Neutrophil (primary cell): ENCODE measurements at regions not wholly inside any gene's neighbourhood (a gene's known extent, or its start where the extent isn't known, plus 50 kb on each side); places are given as distances from the start of the nearest gene placed in this dataset.

Experiments used
- H3K27ac ChIP-seq: fragments of 200-600 bp; sonication (generic); 2 replicates; pipeline ENCODE4 v1.5.1; 2016; ENCODE audit warnings: mild to moderate bottlenecking, moderate library complexity
- H3K27me3 ChIP-seq: fragments of 200-600 bp; sonication (generic); 2 replicates; pipeline ENCODE4 v1.6.0; 2016; ENCODE audit warnings: mild to moderate bottlenecking
- H3K36me3 ChIP-seq: fragments of 200-600 bp; sonication (generic); 2 replicates; pipeline ENCODE4 v1.5.1; 2017
- H3K4me1 ChIP-seq, 2 experiments: fragments of 200-600 bp in 1 of 2; sonication (generic) in 1 of 2; 1 replicate in 1 of 2; 2 replicates in 1 of 2; pipeline versions ENCODE4 v1.5.1 to v1.6.1; 2013 to 2016; ENCODE audit warnings: low read depth in 1 of 2, low read length in 1 of 2, mild to moderate bottlenecking in 1 of 2, moderate library complexity in 1 of 2; ENCODE audit not compliant: control insufficient read depth in 1 of 2, insufficient read depth in 1 of 2
- H3K4me3 ChIP-seq, 2 experiments: fragments of 200-600 bp in 1 of 2; sonication (generic) in 1 of 2; 1 replicate in 1 of 2; 2 replicates in 1 of 2; pipeline ENCODE4 v1.5.1; 2013 to 2016; ENCODE audit warnings: low read depth in 1 of 2, low read length in 1 of 2, mild to moderate bottlenecking in 1 of 2, moderate library complexity in 1 of 2
- H3K9me3 ChIP-seq: fragments of 200-600 bp; sonication (generic); 2 replicates; pipeline ENCODE4 v1.5.1; 2016
- TF ChIP-seq, protein P1 (sequence below): fragments of 200-600 bp; sonication (generic); IDR thresholded peaks from 2 replicates; pipeline ENCODE4 v1.5.1; 2016; ENCODE audit warnings: antibody characterized with exemption

DNA sequence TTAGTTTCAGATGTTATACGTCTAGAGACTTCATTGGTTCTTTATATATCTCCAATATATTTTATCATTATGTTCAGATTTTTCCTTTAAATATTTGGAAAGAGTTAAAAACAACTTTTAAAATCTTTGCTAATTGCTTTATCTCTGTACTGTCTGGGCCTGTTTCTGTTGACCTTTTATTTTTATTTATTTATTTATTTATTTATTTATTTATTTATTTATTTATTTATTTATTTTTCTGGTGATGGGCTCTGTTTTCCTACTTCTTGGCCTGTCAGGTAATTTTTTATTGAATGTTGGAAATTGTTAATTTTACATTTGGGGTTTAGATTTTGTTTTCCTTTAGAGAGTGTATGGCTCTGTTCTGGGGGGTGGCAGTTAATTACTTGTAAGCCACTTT is 279.7 kb upstream of the KAZN start:
- TF ChIP-seq, protein P1, sequence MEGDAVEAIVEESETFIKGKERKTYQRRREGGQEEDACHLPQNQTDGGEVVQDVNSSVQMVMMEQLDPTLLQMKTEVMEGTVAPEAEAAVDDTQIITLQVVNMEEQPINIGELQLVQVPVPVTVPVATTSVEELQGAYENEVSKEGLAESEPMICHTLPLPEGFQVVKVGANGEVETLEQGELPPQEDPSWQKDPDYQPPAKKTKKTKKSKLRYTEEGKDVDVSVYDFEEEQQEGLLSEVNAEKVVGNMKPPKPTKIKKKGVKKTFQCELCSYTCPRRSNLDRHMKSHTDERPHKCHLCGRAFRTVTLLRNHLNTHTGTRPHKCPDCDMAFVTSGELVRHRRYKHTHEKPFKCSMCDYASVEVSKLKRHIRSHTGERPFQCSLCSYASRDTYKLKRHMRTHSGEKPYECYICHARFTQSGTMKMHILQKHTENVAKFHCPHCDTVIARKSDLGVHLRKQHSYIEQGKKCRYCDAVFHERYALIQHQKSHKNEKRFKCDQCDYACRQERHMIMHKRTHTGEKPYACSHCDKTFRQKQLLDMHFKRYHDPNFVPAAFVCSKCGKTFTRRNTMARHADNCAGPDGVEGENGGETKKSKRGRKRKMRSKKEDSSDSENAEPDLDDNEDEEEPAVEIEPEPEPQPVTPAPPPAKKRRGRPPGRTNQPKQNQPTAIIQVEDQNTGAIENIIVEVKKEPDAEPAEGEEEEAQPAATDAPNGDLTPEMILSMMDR: no peak
- no peaks in the 10 kb centered on the region for H3K9me3 ChIP-seq
- H3K27ac ChIP-seq: no peak overlapping the region
- no peaks in the 10 kb centered on the region for H3K27me3 ChIP-seq
- no peaks in the 10 kb centered on the region for H3K4me1 ChIP-seq
- no peaks in the 10 kb centered on the region for H3K36me3 ChIP-seq
- H3K4me3 ChIP-seq: no peak overlapping the region

DNA sequence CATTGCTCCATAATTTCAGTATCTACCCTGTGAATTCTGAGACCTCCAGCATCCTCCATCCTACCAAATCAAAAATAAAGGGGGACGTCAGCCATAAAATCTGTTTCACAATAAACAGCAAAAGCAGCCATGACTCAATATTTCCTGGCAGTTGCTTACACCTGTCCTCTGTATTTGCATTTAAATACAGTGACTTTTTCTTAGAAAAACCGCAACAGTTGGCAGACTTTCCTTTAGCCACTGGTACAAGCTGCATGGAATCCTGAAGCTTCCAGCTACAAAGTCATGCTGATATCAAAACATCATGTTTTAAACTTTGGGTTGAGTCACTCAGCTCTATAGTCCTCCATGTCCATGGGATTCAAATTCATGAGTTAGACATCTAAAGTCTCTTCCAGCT is 278.0 kb upstream of the KAZN start:
- Histone ChIP-seq H3K36me3 (no peaks in the 10 kb centered on the region), H3K9me3 (no peaks in the 10 kb centered on the region)

DNA sequence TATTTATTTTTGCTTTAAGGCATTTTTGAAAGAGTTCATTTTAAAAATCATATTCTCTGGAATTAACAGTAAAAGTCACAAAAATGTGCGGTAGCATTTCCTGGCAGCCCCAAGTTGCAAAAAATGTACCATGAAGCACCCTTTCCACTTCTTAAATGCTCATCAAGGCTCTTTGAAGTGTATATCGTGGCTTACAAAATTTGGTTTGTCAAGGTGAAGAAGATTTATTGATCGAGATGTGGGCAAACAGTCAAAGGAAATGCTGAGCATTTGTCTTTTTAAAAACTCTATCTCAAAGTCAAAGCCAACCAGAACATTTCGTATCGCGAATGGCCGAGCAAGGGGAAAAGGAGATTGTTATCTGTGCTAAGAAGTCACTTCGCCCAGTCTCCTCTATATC is 277.5 kb upstream of the KAZN start:
- TF ChIP-seq, protein P1: no peak
- Histone ChIP-seq H3K27ac (no peak overlapping the region), H3K4me1 (no peaks in the 10 kb centered on the region), H3K27me3 (no peaks in the 10 kb centered on the region), H3K4me3 (no peak overlapping the region), H3K36me3 (no peaks in the 10 kb centered on the region), H3K9me3 (no peaks in the 10 kb centered on the region)

More for the DNA sequence above, 278.0 kb upstream of the KAZN start:
- no peaks in the 10 kb centered on the region for H3K27me3 ChIP-seq
- no peaks in the 10 kb centered on the region for H3K4me1 ChIP-seq
- H3K4me3 ChIP-seq: no peak overlapping the region
- no peak overlapping the region for H3K27ac ChIP-seq
- TF ChIP-seq, protein P1: no peak

DNA sequence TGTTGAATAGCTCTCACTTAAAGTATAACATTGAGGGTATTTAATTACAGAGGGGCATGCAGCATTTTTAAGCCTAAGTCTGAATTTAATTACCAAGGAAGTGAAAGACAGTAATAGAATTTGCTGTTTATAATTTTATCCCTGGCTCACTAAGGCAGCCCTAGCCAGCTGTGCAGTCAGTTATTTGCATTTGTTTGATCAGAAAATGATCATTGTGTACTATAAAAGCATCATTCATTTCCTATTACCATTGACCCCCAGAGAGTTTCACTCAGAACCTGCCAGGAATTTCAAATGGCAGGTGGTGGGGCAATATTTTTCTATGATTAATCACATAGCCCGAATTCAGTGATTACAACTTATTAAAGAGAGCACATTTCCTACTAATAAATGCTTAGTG is 277.1 kb upstream of the KAZN start:
- no peak overlapping the region for H3K27ac ChIP-seq
- no peaks in the 10 kb centered on the region for H3K4me1 ChIP-seq
- TF ChIP-seq, protein P1: no peak

DNA sequence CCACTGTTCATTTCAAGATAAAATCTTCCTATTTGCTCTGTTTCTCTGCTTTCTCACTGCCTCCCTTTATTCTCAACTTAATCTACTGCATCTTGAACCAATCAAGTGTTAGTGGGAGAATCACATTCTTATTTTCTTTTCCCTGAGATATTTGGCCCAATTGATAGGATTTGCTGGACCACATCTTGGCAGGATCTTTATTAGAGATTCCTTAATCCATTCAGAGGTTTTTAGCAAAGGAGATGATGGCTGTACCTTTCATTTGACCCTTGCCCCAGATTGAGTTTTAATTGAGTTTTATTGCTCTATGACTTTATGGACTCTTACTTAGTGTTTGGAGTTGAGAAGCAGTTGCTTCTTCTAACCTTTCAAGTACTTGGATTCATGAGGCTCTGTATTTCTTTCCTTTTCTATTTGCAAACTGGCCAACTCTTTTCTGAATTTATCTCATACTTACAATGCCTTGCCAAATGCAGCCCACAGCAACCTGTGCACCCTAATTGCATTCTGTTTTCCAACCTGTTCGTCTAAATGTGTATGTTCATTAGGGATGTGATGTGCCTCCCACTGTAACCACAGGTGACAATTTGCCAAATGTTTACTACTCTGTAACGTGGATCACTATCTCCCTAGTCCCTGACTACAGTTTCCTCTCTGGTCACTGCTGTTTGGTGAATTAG is 274.8 kb upstream of the KAZN start:
- no peaks in the 10 kb centered on the region for H3K36me3 ChIP-seq
- no peaks in the 10 kb centered on the region for H3K27me3 ChIP-seq
- no peak overlapping the region for H3K27ac ChIP-seq
- TF ChIP-seq, protein P1: no peak
- H3K9me3 ChIP-seq: no peaks in the 10 kb centered on the region
- H3K4me1 ChIP-seq: no peaks in the 10 kb centered on the region
- H3K4me3 ChIP-seq: no peak overlapping the region

More for the DNA sequence above, 277.1 kb upstream of the KAZN start:
- H3K9me3 ChIP-seq: no peaks in the 10 kb centered on the region
- H3K4me3 ChIP-seq: no peak overlapping the region
- no peaks in the 10 kb centered on the region for H3K36me3 ChIP-seq
- no peaks in the 10 kb centered on the region for H3K27me3 ChIP-seq
